ENCODE measurements at regions not wholly inside any gene's neighbourhood (a gene's known extent, or its start where the extent isn't known, plus 50 kb on each side); places are given as distances from the start of the nearest gene placed in this dataset.

DNA sequence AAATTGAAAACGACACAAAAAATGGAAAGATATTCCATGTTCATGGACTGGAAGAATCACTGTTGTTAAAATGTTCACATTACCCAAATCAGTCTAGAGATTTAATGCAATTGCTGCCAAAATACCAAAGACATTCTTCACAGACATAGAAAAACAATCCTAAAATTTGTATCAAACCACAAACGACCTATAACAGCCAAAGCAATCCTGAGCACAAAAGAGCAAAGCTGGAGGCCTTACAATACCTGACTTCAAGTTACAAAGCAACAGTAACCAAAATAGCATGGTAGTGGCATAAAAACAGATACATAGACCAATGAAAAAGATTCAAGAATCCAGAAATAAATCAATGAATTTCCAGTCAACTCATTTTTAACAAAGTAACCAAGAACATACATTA is 1077.3 kb downstream of the KCNT2 start:
- no TSS peak for BruUV-seq (replicated peaks)
- in situ Hi-C loops (cut with MboI): no loop called here

More for the DNA sequence above, 1077.3 kb downstream of the KCNT2 start:
- Histone ChIP-seq H3K9ac (ENCODE audit: control insufficient read depth, insufficient read depth, low read length) (no peak overlapping the region), H3K36me3 (ENCODE audit: control insufficient read depth in 2 of 2, insufficient read depth in 2 of 2, low read length in 1 of 2) (no peaks in the 10 kb centered on the region), H3K4me3 (no peak overlapping the region), H3K9me3 (replicated peaks; ENCODE audit: control insufficient read depth, insufficient read depth, low read length) (no peaks in the 10 kb centered on the region), H3K27me3 (replicated peaks in 1 of 2; ENCODE audit: control insufficient read depth in 2 of 2, insufficient read depth in 2 of 2, low read length in 1 of 2) (no peaks in the 10 kb centered on the region), H2AFZ (ENCODE audit: control insufficient read depth, low read depth, low read length) (no peak overlapping the region), H3K27ac (ENCODE audit: control insufficient read depth, insufficient read depth) (no peak overlapping the region), H3K4me2 (ENCODE audit: control insufficient read depth, insufficient read depth) (no peak overlapping the region), H3K4me1 (ENCODE audit: control insufficient read depth, insufficient read depth, low read length) (no peaks in the 10 kb centered on the region), H3K79me2 (ENCODE audit: control insufficient read depth, insufficient read depth, low read length) (no peaks in the 10 kb centered on the region), H4K20me1 (ENCODE audit: control insufficient read depth, insufficient read depth) (no peaks in the 10 kb centered on the region)
- 0% methylated on average over 2 of the region's 2 CpGs for WGBS (ENCODE audit: insufficient coverage, insufficient replicate concordance, low lambda C conversion rate, missing lambda C conversion rate)
- no peak for FAIRE-seq
- ChIA-PET SMC1A (ENCODE audit: uncharacterized antibody, unreplicated experiment) (no interaction called here), POLR2A (no interaction called here), CTCF (no interaction called here), RAD21 (ENCODE audit: unreplicated experiment) (no interaction called here)
- no peak for TF ChIP-seq LARP7 (IDR thresholded peaks at IDR 0.05)
- TF ChIP-seq CBX3 (IDR thresholded peaks at IDR 0.05; ENCODE audit: borderline replicate concordance, low read depth): no peak
- TF ChIP-seq, protein P1, sequence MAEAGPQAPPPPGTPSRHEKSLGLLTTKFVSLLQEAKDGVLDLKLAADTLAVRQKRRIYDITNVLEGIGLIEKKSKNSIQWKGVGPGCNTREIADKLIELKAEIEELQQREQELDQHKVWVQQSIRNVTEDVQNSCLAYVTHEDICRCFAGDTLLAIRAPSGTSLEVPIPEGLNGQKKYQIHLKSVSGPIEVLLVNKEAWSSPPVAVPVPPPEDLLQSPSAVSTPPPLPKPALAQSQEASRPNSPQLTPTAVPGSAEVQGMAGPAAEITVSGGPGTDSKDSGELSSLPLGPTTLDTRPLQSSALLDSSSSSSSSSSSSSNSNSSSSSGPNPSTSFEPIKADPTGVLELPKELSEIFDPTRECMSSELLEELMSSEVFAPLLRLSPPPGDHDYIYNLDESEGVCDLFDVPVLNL (IDR thresholded peaks at IDR 0.05; ENCODE audit: low read depth, low read length): no peak
- TF ChIP-seq STAT1 (conservative IDR thresholded peaks at IDR 0.05): no peak
- TF ChIP-seq, protein P2, sequence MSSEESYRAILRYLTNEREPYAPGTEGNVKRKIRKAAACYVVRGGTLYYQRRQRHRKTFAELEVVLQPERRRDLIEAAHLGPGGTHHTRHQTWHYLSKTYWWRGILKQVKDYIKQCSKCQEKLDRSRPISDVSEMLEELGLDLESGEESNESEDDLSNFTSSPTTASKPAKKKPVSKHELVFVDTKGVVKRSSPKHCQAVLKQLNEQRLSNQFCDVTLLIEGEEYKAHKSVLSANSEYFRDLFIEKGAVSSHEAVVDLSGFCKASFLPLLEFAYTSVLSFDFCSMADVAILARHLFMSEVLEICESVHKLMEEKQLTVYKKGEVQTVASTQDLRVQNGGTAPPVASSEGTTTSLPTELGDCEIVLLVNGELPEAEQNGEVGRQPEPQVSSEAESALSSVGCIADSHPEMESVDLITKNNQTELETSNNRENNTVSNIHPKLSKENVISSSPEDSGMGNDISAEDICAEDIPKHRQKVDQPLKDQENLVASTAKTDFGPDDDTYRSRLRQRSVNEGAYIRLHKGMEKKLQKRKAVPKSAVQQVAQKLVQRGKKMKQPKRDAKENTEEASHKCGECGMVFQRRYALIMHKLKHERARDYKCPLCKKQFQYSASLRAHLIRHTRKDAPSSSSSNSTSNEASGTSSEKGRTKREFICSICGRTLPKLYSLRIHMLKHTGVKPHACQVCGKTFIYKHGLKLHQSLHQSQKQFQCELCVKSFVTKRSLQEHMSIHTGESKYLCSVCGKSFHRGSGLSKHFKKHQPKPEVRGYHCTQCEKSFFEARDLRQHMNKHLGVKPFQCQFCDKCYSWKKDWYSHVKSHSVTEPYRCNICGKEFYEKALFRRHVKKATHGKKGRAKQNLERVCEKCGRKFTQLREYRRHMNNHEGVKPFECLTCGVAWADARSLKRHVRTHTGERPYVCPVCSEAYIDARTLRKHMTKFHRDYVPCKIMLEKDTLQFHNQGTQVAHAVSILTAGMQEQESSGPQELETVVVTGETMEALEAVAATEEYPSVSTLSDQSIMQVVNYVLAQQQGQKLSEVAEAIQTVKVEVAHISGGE (CRISPR knock-in tag; IDR thresholded peaks at IDR 0.05): no peak
- no peak for TF ChIP-seq MYB (IDR thresholded peaks at IDR 0.05; ENCODE audit: borderline replicate concordance, low read depth, low read length)
- TF ChIP-seq, protein P3, sequence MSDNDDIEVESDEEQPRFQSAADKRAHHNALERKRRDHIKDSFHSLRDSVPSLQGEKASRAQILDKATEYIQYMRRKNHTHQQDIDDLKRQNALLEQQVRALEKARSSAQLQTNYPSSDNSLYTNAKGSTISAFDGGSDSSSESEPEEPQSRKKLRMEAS (IDR thresholded peaks at IDR 0.05; ENCODE audit: low read depth, low read length): no peak
- TF ChIP-seq CBFB (IDR thresholded peaks at IDR 0.05; ENCODE audit: low read depth): no peak
- no peak for TF ChIP-seq BCL11A (IDR thresholded peaks at IDR 0.05; ENCODE audit: low read depth, low read length)
- no peak for TF ChIP-seq TCF3 (IDR thresholded peaks at IDR 0.05; ENCODE audit: borderline replicate concordance, insufficient read depth, low read depth, low read length)
- no peak for TF ChIP-seq SMARCA5 (IDR thresholded peaks at IDR 0.05)
- TF ChIP-seq ZNF384 (IDR thresholded peaks at IDR 0.05; ENCODE audit: borderline replicate concordance, low read depth, low read length): no peak
- intact Hi-C loops (cut with micrococcal nuclease; ENCODE audit: unreplicated experiment): no loop called here
- no peak for ATAC-seq
- DNase-seq (ENCODE audit: low read depth, low spot score): no peak
